SK-N-MC (cell line): ENCODE measurements at regions not wholly inside any gene's neighbourhood (a gene's known extent, or its start where the extent isn't known, plus 50 kb on each side); places are given as distances from the start of the nearest gene placed in this dataset.

Experiments
- EZH2 ChIP-seq: fragments of 200-600 bp; sonication (generic); IDR thresholded peaks from one replicate; pipeline ENCODE4 v1.6.1; 2017; ENCODE audit warnings: antibody characterized with exemption
- FOXP2 ChIP-seq: optimal IDR thresholded peaks from 2 replicates; pipeline ENCODE3; 2011; ENCODE audit warnings: mild to moderate bottlenecking, moderate library complexity; ENCODE audit not compliant: insufficient read depth; ENCODE audit errors: extremely low read length, control extremely low read depth
- POLR2AphosphoS5 ChIP-seq: IDR thresholded peaks from 2 replicates; pipeline ENCODE4 v1.6.1; 2012; ENCODE audit warnings: mild to moderate bottlenecking, low read depth, low read length, borderline replicate concordance

- TF ChIP-seq EZH2, result no peak
- no peak for TF ChIP-seq POLR2AphosphoS5
- no peak for TF ChIP-seq FOXP2
Measured at GRCh38 chr18:8952174-8952573, 150.3 kb upstream of the NDUFV2 start.
